CD4-positive, alpha-beta T cell treated with Interleukin-17A for 1 hour (primary cell): ENCODE measurements at regions not wholly inside any gene's neighbourhood (a gene's known extent, or its start where the extent isn't known, plus 50 kb on each side); places are given as distances from the start of the nearest gene placed in this dataset.

ENCODE experiments used
- DNase-seq: peaks from one replicate; pipeline ENCODE4 v3.0.0-alpha.2; 2020

DNA sequence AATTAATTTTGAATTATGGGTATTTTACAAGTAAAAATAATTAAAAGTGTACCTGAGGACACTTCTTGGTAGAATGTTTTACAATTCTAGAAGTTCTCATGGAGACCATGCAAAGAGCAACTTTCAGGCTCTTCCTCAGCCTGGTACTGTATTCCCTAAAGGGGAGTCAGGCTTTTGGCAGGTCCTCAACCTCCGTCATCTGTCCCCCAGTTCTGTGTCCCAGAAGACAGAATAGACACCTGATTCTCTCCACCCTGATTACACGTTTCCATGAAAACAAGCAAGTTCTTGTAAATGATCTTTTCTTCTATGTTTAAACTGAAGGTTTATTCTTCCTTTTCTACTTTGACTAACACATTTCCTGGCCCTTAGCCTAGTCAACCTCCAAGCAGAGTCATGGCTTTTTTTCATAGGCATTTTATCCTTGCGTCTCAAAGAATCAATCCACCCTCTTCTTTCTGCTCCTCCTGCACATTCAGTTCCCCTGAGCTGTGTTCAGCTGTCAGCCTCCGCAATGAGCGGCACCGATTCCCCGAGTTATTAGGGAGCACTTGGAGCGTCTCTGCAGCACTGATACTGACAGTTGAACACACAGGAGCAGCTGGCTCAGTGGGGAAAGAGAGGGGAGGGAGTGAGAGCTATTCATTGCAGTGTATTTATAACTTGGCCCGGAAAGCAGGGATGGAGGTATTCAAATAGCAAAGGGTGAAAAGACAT, 1082.4 kb upstream of the MAP3K7 start:
- DNase-seq = no peak

DNA sequence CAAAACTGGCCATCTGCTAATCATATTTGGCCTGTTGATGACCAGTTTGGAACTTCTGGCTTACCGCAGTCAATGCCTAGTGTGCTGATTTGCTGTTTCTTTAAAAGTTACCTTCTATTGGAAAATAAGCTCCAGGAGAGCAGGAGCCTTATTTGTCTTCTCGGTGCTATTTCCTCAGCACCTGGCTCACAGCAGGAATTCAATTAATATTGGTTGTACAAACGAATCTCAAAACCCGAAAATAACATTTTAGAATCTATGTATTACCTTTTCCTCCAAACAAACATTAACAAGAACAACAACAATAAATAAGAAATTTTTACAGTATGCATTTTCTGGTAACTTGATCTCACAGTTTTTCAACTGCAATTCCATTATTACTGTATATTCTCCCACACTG, 1080.7 kb upstream of the MAP3K7 start:
- no peak for DNase-seq

DNA sequence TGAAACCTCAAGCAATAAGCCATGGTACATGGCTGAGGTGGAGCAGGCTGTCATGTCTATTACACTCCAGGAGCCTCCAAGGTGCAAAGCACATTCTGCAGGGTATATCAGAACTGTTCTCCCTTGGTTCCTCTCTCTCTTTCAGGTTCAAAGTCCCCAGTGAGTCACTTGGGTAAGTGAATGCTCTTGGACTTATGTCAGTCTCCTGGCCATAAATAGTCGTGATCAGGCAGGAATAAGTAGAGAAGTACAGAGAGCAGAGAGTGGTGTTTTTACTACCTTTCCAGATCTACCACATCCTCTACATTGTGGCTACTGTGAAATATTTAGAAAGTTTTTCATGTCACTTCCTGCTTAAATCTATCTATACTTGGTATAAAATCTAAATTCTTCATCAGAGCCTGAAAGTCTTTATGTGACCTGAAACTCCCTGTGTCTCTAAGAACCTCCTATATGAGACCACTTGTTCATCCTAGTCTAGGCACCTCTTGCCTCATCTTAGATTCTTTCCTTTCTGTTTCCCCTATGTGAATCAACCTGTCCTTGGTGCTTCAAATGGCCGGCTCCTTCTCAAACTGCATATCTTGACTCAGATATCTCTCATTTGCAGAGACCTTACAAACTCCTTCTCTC, 1077.6 kb upstream of the MAP3K7 start:
- DNase-seq = no peak

DNA sequence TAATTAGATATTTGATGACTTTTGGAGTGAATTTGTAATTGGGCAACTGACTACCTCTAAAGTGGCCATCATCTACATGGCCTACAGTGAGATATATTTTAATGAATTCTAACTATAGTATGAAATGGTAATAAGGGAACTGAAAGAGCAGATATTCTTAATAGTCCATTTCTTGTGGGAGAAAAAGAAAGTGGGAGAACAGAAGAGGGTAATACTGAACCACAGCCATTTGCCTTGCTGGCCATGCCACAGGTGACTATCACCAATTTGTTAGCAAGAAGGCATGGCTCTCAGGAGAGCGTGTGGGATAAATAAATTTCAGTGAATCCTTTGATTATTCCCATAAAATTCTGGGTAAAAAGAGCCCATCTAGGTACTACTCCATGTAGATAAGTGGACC, 1074.0 kb upstream of the MAP3K7 start:
- no peak for DNase-seq

DNA sequence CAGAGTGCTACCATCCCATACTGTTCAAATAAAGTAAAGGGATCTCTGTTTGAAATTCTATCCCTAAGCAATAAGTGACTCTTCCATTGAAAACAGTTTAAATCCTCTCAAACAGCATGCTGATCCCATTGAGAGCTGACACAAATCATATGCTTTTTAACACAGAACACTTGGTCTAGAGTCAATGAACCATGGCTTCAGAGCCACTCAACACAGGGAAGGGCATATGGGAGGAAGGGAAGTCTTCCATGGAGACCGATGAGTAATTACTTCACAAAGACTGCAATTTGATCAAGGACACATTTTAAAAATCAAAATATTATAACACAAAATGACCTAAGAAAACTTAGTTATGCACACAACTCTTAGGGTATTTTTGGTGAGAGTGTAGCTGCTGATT, 1073.0 kb upstream of the MAP3K7 start:
- no peak for DNase-seq

DNA sequence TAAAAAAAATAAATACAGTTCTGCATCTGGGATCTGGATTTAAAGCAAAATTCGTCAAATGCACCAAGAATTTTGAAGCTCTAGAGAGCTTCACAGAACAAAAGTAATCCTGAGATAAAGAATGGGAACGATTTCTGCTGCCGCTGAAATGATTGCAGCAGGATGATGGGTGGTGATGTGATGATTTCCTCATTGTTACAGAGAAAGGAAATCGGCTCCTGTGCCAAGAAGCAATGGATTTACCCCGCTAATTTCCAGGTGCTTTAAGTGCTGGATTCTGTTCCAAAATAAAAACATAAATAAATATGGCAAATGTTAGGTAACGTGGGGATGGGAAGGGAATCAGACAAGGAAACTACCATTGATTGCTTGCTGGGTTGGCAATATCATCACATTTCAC, 1067.9 kb upstream of the MAP3K7 start:
- DNase-seq = no peak

DNA sequence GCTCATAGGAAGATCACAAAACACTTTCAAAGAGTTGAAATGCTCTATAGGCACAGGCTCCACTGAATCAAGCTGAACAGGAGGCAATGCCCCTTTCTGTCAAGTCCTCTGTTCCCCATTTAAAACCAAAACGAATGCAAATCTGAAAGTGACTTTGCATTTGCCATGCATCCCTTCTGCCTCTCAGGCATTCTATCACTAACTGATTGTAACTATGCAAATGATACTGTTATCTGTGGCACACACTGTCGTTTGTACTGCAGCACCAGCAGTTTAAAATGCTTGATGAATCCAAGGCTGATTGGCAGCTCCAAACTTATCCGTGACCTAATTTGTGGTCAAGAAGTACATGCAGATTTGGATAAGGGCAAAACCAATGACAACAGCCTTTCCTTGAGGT, 1067.5 kb upstream of the MAP3K7 start:
- DNase-seq = no peak

DNA sequence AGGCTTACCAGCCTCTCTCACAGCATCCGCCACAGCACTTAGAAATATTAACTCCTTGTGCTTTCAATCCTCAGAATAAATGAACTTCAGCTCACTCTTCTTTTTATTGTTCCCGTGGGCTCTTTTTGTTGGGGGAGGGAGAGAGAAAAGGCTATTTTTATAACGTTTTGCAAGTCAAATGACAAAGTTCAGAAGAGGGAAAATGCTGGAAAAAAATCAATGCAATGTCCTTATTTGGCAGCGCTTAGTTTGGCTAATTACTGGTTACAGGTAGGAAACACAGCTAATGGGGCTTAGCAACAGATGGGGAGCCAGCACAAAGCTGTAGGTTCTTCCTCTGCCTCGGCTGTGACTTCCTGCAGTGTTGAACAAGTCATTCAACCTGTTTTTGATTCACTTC, 1067.0 kb upstream of the MAP3K7 start:
- no peak for DNase-seq

DNA sequence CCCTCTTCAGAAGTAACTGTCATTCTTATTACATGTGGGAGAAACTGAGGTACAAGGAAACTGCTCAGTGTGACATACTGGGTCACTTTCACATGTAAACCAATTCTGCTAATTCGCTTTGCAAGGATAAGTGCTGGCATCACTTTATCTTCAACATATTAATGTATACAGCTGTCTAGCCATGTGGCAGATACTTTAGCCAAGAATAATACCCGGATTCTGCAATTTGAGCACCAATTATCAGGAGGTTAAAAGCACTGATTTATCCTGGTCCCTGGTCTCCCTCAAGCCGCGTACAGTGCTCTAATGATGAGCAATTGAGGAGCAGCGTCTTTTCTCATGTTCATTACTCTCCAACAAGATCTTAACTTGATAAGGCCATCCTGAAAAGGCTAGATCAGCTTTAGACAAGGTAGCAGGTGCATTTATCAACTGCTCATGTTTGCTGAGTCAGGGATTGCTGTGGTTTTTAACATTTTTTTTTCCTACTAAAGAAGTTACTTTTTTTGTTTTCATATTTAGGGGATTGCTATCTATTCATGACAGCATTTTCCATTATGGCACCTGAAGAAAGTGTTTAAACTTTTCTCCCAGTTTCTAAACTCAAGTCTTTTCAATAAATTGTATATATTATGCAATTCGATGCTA, 1066.3 kb upstream of the MAP3K7 start:
- no peak for DNase-seq

DNA sequence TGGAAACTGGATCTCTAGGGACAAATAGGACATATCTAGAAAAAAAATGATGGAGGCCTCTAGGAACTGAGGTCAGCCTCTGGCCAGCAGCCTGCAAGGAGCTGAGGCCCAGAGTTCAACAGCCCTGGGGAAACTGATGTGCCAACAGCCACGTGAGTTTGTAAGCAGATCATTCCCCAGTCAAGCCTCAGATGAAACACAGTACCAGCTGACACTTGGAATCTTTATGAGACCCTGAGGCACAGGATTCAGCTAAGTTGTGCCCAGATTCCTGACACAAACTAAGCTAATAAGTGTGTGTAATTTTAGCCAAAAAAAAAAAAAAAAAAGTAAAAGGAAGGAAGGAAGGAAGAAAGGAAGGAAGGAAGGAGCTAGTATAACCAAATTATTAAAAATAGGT, 1059.8 kb upstream of the MAP3K7 start:
- no peak for DNase-seq

DNA sequence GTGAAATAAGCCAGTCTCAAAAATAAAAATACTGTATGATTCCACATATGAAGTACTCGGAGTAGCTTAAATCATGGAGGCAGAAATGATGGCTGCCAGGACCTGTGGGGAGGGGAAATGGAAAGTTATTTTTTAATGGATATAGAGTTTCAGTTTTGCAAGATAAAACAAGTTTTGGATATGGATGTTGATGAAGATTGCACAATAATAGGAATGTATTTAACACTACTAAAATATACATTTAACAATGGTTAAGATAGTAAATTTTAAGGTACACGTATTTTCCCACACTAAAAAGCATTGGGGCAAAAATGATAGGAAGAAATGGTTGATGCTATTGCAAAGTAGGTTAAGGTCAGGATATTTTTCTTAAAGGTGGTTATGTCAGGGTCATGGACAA, 1058.9 kb upstream of the MAP3K7 start:
- no peak for DNase-seq

DNA sequence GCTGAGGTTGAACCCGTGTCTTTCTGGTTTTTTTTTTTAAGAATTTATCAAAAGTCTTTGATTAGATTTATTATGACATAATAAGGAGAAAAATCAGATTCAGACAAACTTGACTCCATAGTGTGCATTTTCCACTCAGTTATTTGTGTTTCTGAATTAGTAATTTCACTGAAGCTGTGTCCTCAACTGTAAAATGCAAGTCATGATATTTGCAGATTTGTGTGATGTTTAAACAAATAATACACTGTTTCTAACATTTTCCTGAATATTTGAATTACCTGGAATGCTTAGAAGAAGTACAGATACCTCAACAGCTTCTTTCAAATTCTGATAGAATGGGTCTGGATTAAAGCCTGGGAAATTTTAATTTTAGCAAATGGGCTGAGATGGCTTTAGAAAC, 1050.3 kb upstream of the MAP3K7 start:
- DNase-seq = no peak

DNA sequence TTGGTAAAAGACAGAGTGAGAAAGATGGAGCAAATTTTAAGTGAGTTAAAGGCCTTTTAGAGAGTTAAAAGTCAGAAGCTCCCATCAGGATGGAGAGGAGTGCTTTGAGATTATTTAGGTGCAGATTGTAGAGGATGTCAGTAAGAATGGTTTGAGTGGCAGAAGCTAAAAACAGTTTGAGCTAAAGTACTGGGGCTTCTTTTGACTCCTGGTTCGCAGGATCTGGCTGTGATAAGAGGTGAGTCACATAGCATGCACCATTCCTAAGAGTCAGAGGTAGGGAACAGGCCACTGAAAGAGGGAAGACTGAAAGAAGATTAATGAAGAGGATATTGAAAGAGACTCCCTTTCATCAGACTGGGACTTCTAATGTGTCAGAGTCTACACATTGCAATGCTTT, 1047.9 kb upstream of the MAP3K7 start:
- DNase-seq = no peak

DNA sequence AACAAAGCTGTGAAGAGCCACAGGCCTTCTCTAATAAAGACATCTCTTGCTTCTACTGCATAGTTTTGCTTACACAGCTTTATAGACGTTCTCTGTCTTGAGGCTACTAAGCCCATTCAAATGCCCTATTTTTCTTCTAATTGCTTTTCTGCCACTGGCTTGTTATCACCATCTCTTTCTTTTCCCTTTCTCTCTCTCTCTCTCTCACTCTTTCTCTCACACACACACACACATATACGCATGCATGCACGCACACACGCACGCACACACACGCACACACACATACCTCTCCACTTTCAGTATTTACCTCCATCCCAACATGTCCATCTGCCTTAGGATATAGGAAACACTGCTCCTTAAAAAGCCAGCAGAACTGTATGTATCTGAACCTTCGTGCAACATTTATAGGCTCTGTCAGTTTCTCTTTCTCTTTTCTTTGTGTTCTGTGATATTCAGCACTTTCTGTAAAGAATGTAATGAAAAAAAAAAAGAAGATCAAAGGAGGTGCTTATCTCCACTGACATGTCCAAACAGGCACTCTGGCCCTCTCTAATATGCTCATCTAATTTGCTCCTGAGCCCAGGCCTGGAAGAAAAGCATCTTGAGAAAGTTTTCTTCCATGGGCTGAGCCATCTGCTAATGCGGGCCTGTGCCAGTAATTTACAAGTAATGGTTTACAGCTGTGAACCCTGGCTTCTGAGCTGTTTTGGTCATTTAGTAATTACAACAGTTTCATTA, 1046.7 kb upstream of the MAP3K7 start:
- no peak for DNase-seq

DNA sequence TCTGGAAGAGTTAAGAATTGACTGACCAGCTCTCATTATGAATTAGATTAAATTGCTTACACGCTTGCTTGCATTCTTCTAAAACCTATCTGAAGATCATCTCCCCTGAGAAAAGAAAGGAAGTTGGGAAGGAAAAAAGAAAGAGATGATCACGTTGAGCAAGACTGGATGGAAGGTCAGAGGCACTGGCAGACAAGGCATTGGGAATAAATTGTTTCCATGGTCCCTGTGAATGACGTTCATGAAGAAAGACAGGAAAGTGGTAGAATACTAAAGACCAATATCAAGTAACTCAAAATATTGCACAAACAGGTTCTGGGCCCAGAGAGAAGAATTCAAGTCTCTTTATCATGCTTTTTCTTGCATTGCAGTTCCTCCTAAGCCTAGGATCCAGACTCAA, 1045.4 kb upstream of the MAP3K7 start:
- no peak for DNase-seq

DNA sequence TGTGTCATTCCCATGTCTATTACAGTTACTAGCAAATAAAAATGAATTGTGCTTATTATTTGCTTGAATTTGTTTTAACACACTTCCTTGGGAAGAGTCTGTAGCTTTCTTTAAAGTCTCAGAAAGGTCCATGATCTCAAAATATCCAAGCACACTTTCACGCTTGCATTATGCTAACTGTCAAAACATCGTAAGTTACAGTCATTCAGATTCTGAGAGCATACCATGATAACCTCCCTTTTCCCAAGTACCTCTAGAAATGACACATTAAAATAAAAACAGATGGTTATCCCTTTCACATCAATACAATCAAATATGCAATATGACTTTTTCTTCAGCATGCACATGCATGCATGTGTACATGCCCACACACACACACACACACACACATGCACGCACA, 1044.4 kb upstream of the MAP3K7 start:
- no peak for DNase-seq

DNA sequence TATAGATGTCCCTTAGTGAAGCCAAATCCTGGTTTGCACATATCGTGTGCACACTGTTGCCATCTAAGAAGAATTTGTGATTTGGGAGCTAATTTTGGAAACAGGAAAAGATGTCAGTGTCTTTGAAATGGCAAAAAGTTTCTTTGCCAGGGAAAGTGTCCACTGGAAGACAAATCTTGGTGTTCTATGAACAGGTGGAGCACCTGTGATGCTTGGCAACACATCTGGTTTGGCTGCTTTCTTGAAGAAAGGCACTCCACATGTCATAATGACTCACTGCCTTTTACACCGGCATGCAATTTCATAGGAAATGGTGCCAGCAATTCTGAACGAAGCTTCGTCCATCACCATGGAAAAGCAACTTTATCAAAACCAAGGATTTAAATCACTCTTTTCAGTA, 1040.0 kb upstream of the MAP3K7 start:
- DNase-seq = no peak

DNA sequence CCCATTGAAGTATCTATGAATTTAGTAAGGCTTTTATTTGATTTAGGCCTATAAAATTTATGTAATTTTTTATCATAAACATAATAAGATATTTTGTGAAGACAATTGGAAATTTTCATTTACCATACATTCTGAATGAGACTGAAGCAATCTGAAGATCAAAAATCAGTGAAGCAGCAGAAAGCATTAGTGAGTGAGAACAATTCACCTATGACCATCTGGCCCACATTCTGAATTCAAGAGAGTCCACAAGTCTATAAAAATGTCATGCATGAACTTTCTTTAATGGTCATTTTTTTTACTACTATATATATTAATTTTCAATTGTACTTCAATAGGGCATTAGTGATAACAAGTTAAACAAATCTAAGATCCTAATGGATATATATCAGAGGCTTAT, 1026.6 kb upstream of the MAP3K7 start:
- no peak for DNase-seq

DNA sequence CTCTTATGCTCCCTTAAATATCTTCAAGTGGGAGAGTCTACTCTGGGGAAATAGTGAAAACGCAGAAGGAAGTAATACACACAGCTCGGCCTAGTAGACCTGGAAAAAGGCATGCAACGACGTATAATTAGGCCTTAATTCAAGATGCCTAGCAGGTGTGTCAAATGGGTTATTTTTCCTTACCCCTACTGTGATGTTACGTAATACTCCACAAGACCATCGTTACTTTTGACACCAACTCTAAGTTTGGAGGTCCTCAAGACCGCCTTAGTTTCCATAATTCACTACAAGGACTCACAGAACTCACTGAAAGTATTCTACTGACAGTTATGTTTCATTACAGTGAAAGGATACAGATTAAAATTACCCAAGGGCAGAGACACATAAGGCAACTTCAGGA, 1024.3 kb upstream of the MAP3K7 start:
- DNase-seq = no peak

DNA sequence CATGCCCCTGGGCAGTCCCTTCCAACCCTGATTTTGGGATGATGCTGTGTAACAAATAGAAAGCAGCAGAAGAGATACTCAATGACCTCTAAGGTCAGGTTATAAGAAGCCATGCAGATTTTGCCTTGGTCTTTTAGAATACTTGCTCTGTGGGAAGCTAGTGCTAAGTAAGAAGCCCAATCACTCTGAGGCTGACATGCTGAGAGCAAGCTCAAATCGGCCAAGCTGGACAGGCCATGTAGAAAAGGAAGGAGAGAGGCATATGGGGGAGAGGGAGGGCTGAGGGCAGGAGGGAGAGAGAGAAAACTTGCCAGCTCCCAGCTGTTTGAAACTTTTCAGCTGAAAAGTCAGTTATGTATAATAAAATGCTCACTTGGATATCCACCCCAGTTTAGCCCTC, 1021.6 kb upstream of the MAP3K7 start:
- DNase-seq = no peak

DNA sequence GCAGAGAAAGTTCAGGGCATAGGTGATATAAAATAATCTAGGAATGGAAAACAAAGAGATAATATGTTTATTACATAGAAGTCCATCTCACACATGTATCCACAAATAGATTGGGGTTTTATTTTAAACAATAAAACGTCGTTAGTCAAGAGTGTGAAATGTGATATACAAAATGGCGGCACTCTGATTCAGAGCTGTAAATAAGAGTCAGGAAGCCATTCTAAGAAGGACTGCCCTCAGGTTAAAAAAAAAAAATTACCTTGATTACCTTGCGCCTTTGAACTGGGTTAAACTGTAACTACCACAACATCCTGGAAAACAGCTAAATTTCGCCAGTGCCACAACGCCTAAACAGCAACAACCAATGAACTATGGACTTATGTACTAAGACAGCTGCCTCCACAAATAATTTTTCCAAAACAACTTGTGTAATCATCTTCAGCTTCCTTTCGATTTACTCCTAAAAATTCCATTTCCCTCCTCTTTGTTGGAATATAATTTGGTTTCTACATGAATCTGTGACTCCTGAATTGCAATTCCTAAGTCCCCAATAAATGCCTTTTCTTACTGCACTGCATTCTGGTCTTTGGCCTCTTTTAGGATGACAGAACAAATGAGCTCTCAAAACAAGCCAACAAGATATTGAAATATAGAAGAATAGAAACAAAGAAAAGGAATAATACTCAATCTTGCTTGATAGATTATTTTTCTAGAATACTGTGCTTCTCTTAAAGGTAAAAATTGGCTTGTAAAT, 1019.5 kb upstream of the MAP3K7 start:
- no peak for DNase-seq

DNA sequence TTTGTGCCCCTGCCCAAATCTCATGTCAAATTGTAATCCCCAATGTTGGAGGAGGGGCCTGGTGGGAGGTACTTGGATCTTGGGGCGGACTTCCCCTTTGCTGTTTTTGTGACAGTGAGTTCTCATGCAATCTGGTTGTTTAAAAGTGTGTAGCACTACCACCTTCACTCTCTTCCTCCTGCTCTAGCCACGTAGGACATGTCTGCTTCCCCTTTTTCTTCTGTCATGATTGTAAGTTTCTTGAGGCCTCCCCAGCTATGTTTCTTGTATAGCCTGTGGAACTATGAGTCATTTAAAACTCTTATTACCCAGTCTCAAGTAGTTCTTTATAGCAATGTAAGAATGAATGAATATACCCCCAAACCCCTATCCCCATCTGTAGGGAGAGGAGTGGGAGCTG, 1013.7 kb upstream of the MAP3K7 start:
- no peak for DNase-seq

DNA sequence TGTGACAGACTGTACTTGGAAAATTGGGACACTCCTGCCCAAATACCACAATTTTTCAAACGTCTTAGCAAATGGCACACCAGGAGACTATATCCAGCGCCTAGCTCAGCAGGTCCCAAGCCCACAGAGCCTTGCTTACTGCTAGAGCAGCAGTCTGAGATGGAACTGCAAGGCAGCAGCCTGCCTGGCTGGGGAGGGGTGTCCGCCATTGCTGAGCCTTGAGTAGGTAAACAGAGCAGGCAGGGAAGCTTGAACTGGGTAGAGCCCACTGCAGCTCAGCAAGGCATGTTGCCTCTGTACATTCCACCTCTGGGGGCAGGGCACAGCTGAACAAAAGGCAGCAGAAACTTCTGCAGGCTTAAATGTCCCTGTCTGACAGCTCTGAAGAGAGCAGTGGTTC, 1003.3 kb upstream of the MAP3K7 start:
- no peak for DNase-seq
